ENCODE measurements at regions not wholly inside any gene's neighbourhood (a gene's known extent, or its start where the extent isn't known, plus 50 kb on each side); places are given as distances from the start of the nearest gene placed in this dataset.
"Not testable (repeated sequence)": the region's sequence is repeated elsewhere in the genome, so short reads cannot be mapped to it uniquely, and the experiment has no call there.

GRCh38 chr9:66207914-66208313 lies 471.0 kb downstream of the FOXD4L4 start:
- not testable (repeated sequence) for H3K27me3 ChIP-seq (ENCODE audit: insufficient read depth, low read length); H4K8ac ChIP-seq (ENCODE audit: low read depth, low read length); H3K4me1 ChIP-seq (ENCODE audit: control insufficient read depth in 1 of 2, insufficient read depth in 2 of 2, low read length in 2 of 2); H4K12ac ChIP-seq (ENCODE audit: low read depth, low read length); H3K4ac ChIP-seq (ENCODE audit: low read depth, low read length); H3K79me2 ChIP-seq (ENCODE audit: control insufficient read depth, insufficient read depth, low read length, poor library complexity); H3K4me3 ChIP-seq (ENCODE audit: low read depth, low read length); H4K91ac ChIP-seq (ENCODE audit: low read depth, low read length); H3K9ac ChIP-seq (ENCODE audit: low read length); H3K9me3 ChIP-seq (ENCODE audit: insufficient read depth, low read depth, low read length); H2BK5ac ChIP-seq (ENCODE audit: low read depth, low read length, poor library complexity); H2AK5ac ChIP-seq (ENCODE audit: low read length); DNase-seq; H2AFZ ChIP-seq (ENCODE audit: insufficient read depth, low read length, poor library complexity); H3K18ac ChIP-seq (ENCODE audit: low read length); H3K14ac ChIP-seq (ENCODE audit: low read length); H3K23ac ChIP-seq (ENCODE audit: low read length); H3K27ac ChIP-seq (ENCODE audit: low read depth, low read length); H3K36me3 ChIP-seq (ENCODE audit: control insufficient read depth in 1 of 2, insufficient read depth in 2 of 2, low read length in 2 of 2); H2BK120ac ChIP-seq (ENCODE audit: insufficient read depth, low read length, poor library complexity); H3K4me2 ChIP-seq (ENCODE audit: low read length); H2BK12ac ChIP-seq (ENCODE audit: low read length); H3K79me1 ChIP-seq (ENCODE audit: low read length)
- WGBS (ENCODE audit: extremely low coverage, insufficient coverage, insufficient read length), result no CpG with 5 or more reads among the region's 2 CpGs

GRCh38 chr9:66244763-66245162 lies 507.8 kb downstream of the FOXD4L4 start:
- WGBS (ENCODE audit: extremely low coverage, insufficient coverage, insufficient read length), result no CpG with 5 or more reads among the region's 4 CpGs
- H3K4ac ChIP-seq (ENCODE audit: low read depth, low read length), result not testable (repeated sequence)

GRCh38 chr9:66245481-66245880 lies 508.5 kb downstream of the FOXD4L4 start:
- H3K27me3 ChIP-seq (ENCODE audit: insufficient read depth, low read length); H3K18ac ChIP-seq (ENCODE audit: low read length); H3K14ac ChIP-seq (ENCODE audit: low read length); H4K12ac ChIP-seq (ENCODE audit: low read depth, low read length); H2AFZ ChIP-seq (ENCODE audit: insufficient read depth, low read length, poor library complexity); H4K91ac ChIP-seq (ENCODE audit: low read depth, low read length); H3K79me2 ChIP-seq (ENCODE audit: control insufficient read depth, insufficient read depth, low read length, poor library complexity); H2BK5ac ChIP-seq (ENCODE audit: low read depth, low read length, poor library complexity); H2BK120ac ChIP-seq (ENCODE audit: insufficient read depth, low read length, poor library complexity); H3K23ac ChIP-seq (ENCODE audit: low read length); H3K4me2 ChIP-seq (ENCODE audit: low read length); H3K79me1 ChIP-seq (ENCODE audit: low read length); DNase-seq; H3K4ac ChIP-seq (ENCODE audit: low read depth, low read length); H3K9ac ChIP-seq (ENCODE audit: low read length); H4K8ac ChIP-seq (ENCODE audit: low read depth, low read length); H3K36me3 ChIP-seq (ENCODE audit: control insufficient read depth in 1 of 2, insufficient read depth in 2 of 2, low read length in 2 of 2); H2AK5ac ChIP-seq (ENCODE audit: low read length); H3K4me1 ChIP-seq (ENCODE audit: control insufficient read depth in 1 of 2, insufficient read depth in 2 of 2, low read length in 2 of 2); H3K4me3 ChIP-seq (ENCODE audit: low read depth, low read length); H3K9me3 ChIP-seq (ENCODE audit: insufficient read depth, low read depth, low read length); H2BK12ac ChIP-seq (ENCODE audit: low read length); H3K27ac ChIP-seq (ENCODE audit: low read depth, low read length): not testable (repeated sequence)
- WGBS (ENCODE audit: extremely low coverage, insufficient coverage, insufficient read length), result no CpG with 5 or more reads among the region's 3 CpGs

More at GRCh38 chr9:66244763-66245162, 507.8 kb downstream of the FOXD4L4 start:
- H4K8ac ChIP-seq (ENCODE audit: low read depth, low read length); H3K36me3 ChIP-seq (ENCODE audit: control insufficient read depth in 1 of 2, insufficient read depth in 2 of 2, low read length in 2 of 2); H2BK120ac ChIP-seq (ENCODE audit: insufficient read depth, low read length, poor library complexity); H2AK5ac ChIP-seq (ENCODE audit: low read length); H3K79me2 ChIP-seq (ENCODE audit: control insufficient read depth, insufficient read depth, low read length, poor library complexity); H3K79me1 ChIP-seq (ENCODE audit: low read length); H3K23ac ChIP-seq (ENCODE audit: low read length); H2BK5ac ChIP-seq (ENCODE audit: low read depth, low read length, poor library complexity); H3K27me3 ChIP-seq (ENCODE audit: insufficient read depth, low read length); H4K12ac ChIP-seq (ENCODE audit: low read depth, low read length); H2AFZ ChIP-seq (ENCODE audit: insufficient read depth, low read length, poor library complexity); DNase-seq; H3K18ac ChIP-seq (ENCODE audit: low read length); H3K4me3 ChIP-seq (ENCODE audit: low read depth, low read length); H3K9me3 ChIP-seq (ENCODE audit: insufficient read depth, low read depth, low read length); H3K27ac ChIP-seq (ENCODE audit: low read depth, low read length); H3K9ac ChIP-seq (ENCODE audit: low read length); H3K4me1 ChIP-seq (ENCODE audit: control insufficient read depth in 1 of 2, insufficient read depth in 2 of 2, low read length in 2 of 2); H3K14ac ChIP-seq (ENCODE audit: low read length); H4K91ac ChIP-seq (ENCODE audit: low read depth, low read length); H3K4me2 ChIP-seq (ENCODE audit: low read length); H2BK12ac ChIP-seq (ENCODE audit: low read length): not testable (repeated sequence)

- not testable (repeated sequence) for H2BK5ac ChIP-seq (ENCODE audit: low read depth, low read length, poor library complexity); DNase-seq; H3K18ac ChIP-seq (ENCODE audit: low read length); H2AK5ac ChIP-seq (ENCODE audit: low read length); H4K91ac ChIP-seq (ENCODE audit: low read depth, low read length); H3K23ac ChIP-seq (ENCODE audit: low read length); H3K27me3 ChIP-seq (ENCODE audit: insufficient read depth, low read length); H3K9ac ChIP-seq (ENCODE audit: low read length); H2BK120ac ChIP-seq (ENCODE audit: insufficient read depth, low read length, poor library complexity); H3K27ac ChIP-seq (ENCODE audit: low read depth, low read length); H3K79me1 ChIP-seq (ENCODE audit: low read length); H3K4ac ChIP-seq (ENCODE audit: low read depth, low read length); H3K4me2 ChIP-seq (ENCODE audit: low read length); H3K79me2 ChIP-seq (ENCODE audit: control insufficient read depth, insufficient read depth, low read length, poor library complexity); H2AFZ ChIP-seq (ENCODE audit: insufficient read depth, low read length, poor library complexity); H3K9me3 ChIP-seq (ENCODE audit: insufficient read depth, low read depth, low read length); H2BK12ac ChIP-seq (ENCODE audit: low read length); H4K8ac ChIP-seq (ENCODE audit: low read depth, low read length); H4K12ac ChIP-seq (ENCODE audit: low read depth, low read length); H3K4me3 ChIP-seq (ENCODE audit: low read depth, low read length); H3K4me1 ChIP-seq (ENCODE audit: control insufficient read depth in 1 of 2, insufficient read depth in 2 of 2, low read length in 2 of 2); H3K14ac ChIP-seq (ENCODE audit: low read length); H3K36me3 ChIP-seq (ENCODE audit: control insufficient read depth in 1 of 2, insufficient read depth in 2 of 2, low read length in 2 of 2)
- WGBS (ENCODE audit: extremely low coverage, insufficient coverage, insufficient read length), result no CpG with 5 or more reads among the region's 3 CpGs
Measured at GRCh38 chr9:66257581-66257980, 520.6 kb downstream of the FOXD4L4 start.

Data from trophoblast cell (in vitro differentiated cells and primary cell).